GM12801 (cell line): ENCODE measurements at regions not wholly inside any gene's neighbourhood (a gene's known extent, or its start where the extent isn't known, plus 50 kb on each side); places are given as distances from the start of the nearest gene placed in this dataset.

Experiments used
- TF ChIP-seq, protein P1 (sequence below): IDR thresholded peaks from one replicate; pipeline ENCODE4 v1.5.1; 2011; ENCODE audit warnings: control low read depth; ENCODE audit not compliant: insufficient read length; ENCODE audit errors: extremely low read depth

DNA sequence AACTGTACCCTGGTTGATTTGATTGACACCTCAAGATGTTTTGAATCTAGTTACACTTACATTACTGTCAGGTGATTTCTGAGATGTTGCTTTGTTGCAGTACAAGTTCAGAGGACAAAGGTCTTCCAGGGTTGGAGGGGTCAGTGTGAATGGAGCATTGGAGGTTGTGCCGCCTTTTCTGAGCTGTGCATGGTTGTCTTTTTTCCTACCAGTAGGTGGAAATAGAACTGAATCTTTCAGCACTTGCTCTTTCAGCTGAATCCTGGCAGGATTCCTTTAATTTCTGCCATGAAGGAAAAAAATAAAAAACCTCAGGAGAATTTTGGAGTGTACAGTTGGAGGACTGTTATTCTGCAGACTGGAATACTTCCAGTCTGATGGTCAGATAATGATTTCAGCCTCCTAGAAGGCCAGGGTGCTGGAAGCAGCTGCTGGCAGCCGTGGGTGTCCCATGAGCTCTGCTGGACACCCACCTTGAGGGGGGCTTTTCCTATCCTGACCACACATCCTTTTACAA, 82.7 kb downstream of the PLCE1 start:
- TF ChIP-seq, protein P1, sequence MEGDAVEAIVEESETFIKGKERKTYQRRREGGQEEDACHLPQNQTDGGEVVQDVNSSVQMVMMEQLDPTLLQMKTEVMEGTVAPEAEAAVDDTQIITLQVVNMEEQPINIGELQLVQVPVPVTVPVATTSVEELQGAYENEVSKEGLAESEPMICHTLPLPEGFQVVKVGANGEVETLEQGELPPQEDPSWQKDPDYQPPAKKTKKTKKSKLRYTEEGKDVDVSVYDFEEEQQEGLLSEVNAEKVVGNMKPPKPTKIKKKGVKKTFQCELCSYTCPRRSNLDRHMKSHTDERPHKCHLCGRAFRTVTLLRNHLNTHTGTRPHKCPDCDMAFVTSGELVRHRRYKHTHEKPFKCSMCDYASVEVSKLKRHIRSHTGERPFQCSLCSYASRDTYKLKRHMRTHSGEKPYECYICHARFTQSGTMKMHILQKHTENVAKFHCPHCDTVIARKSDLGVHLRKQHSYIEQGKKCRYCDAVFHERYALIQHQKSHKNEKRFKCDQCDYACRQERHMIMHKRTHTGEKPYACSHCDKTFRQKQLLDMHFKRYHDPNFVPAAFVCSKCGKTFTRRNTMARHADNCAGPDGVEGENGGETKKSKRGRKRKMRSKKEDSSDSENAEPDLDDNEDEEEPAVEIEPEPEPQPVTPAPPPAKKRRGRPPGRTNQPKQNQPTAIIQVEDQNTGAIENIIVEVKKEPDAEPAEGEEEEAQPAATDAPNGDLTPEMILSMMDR: no peak

DNA sequence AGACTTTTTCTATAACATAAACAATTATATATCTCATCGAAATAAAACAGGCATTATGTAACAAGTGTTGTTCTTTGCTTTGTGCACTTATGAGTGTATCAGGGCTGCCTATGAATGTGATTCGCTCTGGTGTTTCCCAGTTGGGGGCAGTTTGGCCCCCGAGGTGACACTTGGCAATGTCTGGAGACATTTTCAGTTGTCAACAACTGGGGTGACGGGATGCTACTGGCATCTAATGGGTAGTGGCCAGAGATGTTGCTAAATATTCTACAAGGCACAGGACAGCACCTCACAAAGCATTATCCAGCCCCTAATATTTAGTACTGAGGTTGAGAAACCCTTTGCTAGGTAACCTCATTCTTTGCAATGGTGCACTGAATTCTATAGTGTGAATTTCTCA, 83.3 kb downstream of the PLCE1 start:
- TF ChIP-seq, protein P1: no peak

GRCh38 chr10:94080108-94080507, 86.4 kb downstream of the PLCE1 start:
- TF ChIP-seq, protein P1: no peak

- TF ChIP-seq, protein P1: no peak
Measured at GRCh38 chr10:94083662-94084265, 90.0 kb downstream of the PLCE1 start.

DNA sequence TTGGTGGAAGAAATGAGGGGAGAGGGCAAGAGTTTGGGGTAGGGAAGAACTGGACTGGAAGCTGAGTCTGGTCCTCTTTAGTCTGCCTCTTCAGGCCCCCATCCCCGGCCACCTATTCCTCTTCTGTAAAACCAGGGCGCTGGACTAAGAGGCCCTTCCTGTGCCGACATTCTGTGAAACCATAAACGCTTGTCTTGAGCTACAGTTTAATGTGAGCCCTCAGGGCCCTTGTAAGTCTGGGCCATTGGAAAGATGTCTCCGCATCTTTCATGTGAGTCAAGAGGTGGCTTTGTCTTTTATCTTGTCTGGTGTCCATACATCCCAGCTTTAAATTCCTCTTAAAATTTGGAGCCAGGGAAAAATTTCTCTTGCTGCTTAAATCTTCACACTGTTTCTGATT, 90.6 kb downstream of the PLCE1 start:
- TF ChIP-seq, protein P1: no peak

- TF ChIP-seq, protein P1: no peak
Measured at GRCh38 chr10:94085288-94085687, 91.6 kb downstream of the PLCE1 start.

DNA sequence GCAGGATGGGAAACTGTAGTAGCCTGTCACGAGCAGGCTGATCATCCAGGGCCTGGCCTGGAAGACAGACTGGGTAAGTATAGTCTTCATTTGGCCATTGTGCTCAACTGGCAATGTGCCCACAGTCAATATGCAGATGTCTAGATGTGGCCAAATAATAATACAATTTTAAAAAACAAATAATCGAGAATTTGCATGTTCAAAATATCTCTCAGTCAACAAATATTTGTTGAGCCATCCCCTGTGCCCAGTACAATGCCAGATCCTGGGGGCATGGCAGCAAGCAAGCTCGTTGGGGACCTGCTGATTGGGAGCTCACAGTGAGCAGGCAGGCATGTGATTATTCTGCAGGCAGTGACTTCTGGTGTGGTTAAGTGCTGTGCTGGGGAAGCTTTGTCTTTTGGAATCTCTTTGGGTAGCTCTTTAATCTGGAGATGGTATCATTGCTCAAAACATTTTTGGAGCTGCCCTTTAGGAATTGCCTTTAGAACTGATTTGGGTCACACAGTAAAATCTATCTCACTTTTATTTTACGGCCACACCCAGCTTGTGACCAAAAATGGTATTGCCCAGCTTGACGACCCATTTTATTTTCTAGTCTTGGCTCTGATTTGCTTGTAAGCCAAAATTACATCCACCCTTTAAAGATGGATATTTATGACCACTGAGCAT, 92.2 kb downstream of the PLCE1 start:
- TF ChIP-seq, protein P1: no peak
